Ishikawa (cell line): ENCODE measurements at regions not wholly inside any gene's neighbourhood (a gene's known extent, or its start where the extent isn't known, plus 50 kb on each side); places are given as distances from the start of the nearest gene placed in this dataset.

Experiments
- CEBPB ChIP-seq: IDR thresholded peaks from 2 replicates; pipeline ENCODE4 v1.6.1; 2012
- CREB1 ChIP-seq: IDR thresholded peaks from 2 replicates; pipeline ENCODE4 v1.6.1; 2012; ENCODE audit warnings: low read depth
- EGR1 ChIP-seq: IDR thresholded peaks from 2 replicates; pipeline ENCODE4 v1.6.1; 2012
- EP300 ChIP-seq: IDR thresholded peaks from 2 replicates; pipeline ENCODE4 v1.6.1; 2012; ENCODE audit warnings: borderline replicate concordance
- FOXM1 ChIP-seq: IDR thresholded peaks from 2 replicates; pipeline ENCODE4 v1.6.1; 2012; ENCODE audit warnings: low read depth, borderline replicate concordance
- RAD21 ChIP-seq: IDR thresholded peaks from 2 replicates; pipeline ENCODE4 v1.6.1; 2012; ENCODE audit warnings: low read depth
- TAF1 ChIP-seq: IDR thresholded peaks from 2 replicates; pipeline ENCODE4 v1.6.1; 2012; ENCODE audit warnings: low read depth, mild to moderate bottlenecking
- YY1 ChIP-seq: IDR thresholded peaks from 2 replicates; pipeline ENCODE4 v1.6.1; 2012; ENCODE audit warnings: low read depth
- TF ChIP-seq, protein P1 (sequence below): IDR thresholded peaks from 2 replicates; pipeline ENCODE4 v1.6.1; 2012; ENCODE audit warnings: low read depth, mild to moderate bottlenecking
- TF ChIP-seq, protein P2 (sequence below): IDR thresholded peaks from 2 replicates; pipeline ENCODE4 v1.6.1; 2012

DNA sequence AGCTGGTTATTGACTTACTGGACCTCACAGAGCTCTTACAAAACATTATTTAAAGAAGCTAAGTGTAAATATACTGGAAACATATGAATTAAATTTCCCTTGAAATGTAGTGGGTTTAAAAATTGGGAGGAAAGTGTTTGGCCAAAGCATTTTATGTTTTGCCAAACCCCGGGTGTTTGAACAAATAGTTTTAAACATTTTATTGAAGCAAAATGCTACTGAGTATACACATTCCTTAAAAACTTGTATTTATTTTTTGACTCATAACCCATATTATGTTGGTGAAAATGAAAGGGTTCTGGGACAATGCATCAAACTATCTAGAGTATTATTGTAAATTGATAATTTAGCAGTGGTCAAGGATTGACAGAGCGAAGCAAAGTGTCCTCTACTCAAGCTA is 1048.5 kb downstream of the SLC6A15 start:
- TF ChIP-seq RAD21 (no peak), EP300 (no peak), CREB1 (no peak), YY1 (no peak), EGR1 (no peak), CEBPB (no peak), FOXM1 (no peak), TAF1 (no peak)
- TF ChIP-seq, protein P1, sequence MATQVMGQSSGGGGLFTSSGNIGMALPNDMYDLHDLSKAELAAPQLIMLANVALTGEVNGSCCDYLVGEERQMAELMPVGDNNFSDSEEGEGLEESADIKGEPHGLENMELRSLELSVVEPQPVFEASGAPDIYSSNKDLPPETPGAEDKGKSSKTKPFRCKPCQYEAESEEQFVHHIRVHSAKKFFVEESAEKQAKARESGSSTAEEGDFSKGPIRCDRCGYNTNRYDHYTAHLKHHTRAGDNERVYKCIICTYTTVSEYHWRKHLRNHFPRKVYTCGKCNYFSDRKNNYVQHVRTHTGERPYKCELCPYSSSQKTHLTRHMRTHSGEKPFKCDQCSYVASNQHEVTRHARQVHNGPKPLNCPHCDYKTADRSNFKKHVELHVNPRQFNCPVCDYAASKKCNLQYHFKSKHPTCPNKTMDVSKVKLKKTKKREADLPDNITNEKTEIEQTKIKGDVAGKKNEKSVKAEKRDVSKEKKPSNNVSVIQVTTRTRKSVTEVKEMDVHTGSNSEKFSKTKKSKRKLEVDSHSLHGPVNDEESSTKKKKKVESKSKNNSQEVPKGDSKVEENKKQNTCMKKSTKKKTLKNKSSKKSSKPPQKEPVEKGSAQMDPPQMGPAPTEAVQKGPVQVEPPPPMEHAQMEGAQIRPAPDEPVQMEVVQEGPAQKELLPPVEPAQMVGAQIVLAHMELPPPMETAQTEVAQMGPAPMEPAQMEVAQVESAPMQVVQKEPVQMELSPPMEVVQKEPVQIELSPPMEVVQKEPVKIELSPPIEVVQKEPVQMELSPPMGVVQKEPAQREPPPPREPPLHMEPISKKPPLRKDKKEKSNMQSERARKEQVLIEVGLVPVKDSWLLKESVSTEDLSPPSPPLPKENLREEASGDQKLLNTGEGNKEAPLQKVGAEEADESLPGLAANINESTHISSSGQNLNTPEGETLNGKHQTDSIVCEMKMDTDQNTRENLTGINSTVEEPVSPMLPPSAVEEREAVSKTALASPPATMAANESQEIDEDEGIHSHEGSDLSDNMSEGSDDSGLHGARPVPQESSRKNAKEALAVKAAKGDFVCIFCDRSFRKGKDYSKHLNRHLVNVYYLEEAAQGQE, result no peak
- TF ChIP-seq, protein P2, sequence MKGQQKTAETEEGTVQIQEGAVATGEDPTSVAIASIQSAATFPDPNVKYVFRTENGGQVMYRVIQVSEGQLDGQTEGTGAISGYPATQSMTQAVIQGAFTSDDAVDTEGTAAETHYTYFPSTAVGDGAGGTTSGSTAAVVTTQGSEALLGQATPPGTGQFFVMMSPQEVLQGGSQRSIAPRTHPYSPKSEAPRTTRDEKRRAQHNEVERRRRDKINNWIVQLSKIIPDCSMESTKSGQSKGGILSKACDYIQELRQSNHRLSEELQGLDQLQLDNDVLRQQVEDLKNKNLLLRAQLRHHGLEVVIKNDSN, result no peak
